ENCODE measurements at regions not wholly inside any gene's neighbourhood (a gene's known extent, or its start where the extent isn't known, plus 50 kb on each side); places are given as distances from the start of the nearest gene placed in this dataset.

DNA sequence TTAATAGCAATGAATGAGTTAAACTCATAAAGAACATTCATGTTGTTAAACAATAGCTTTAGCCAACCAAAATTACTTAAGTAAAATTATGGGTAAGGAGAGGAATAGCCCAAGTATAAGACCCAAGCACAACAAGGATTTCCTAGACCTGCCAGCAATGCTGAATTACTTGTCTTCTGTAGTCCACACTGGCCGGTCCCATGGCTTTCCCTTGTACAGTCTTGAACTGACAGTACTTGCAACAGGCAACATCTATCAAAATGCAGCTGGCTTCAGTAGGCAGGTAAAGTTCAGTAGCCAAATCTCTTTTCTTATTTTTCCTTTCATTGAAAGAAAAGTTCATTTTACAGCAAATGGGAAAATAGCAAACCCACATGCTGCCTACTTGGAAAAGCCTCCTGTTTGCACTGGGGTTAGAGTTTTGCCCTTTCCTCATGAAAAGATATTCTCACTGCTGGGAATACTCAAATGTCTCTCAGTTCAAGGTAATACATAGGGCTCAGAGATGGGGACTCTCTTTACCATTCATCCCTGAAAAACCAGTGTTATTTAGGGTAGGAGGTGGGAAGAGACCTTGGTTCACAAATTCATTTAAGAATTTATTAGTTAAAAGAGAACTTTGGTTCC, 222.8 kb downstream of the TTLL7 start:
- Histone ChIP-seq H3K36me3 (ENCODE audit: control insufficient read depth in 5 of 5, insufficient read depth in 5 of 5, low read length in 5 of 5) (no peaks in the 10 kb centered on the region), H3K9me3 (ENCODE audit: control insufficient read depth in 5 of 5, low read length in 5 of 5) (no peaks in the 10 kb centered on the region), H3K4me1 (ENCODE audit: control insufficient read depth in 5 of 5, insufficient read depth in 5 of 5, low read length in 5 of 5) (peaks cover 0 to 4% (median 0%) of the 10 kb centered on the region in 5 donors), H3K9ac (ENCODE audit: low read length in 5 of 5) (no peak overlapping the region), H3K27me3 (ENCODE audit: control insufficient read depth in 5 of 5, insufficient read depth in 4 of 5, low read length in 5 of 5) (no peaks in the 10 kb centered on the region), H3K27ac (ENCODE audit: low read depth, low read length) (no peak overlapping the region), H3K4me3 (ENCODE audit: low read depth in 1 of 5, low read length in 5 of 5) (no peak overlapping the region)

DNA sequence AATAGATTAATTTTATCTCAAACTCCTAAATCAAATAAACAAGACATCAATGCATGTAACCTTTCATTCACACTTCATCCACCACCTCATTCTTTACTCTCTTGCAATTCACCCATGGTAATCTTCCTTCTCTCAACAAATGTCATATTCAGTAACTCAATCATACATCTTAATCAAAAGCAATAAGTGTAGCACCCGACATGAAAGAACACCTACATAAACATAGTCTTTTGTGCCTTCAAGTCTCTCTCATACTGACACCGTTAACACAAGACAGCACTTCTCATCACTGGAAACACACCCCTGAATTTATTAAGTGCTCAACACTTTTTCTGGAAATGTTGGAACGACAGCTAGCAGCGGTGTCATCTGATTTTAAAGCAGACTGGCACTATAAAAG, 225.9 kb downstream of the TTLL7 start:
- Histone ChIP-seq H3K27me3 (ENCODE audit: control insufficient read depth in 5 of 5, insufficient read depth in 4 of 5, low read length in 5 of 5) (no peaks in the 10 kb centered on the region), H3K9me3 (ENCODE audit: control insufficient read depth in 5 of 5, low read length in 5 of 5) (no peaks in the 10 kb centered on the region), H3K27ac (ENCODE audit: low read depth, low read length) (no peak overlapping the region), H3K4me3 (ENCODE audit: low read depth in 1 of 5, low read length in 5 of 5) (no peak overlapping the region), H3K36me3 (ENCODE audit: control insufficient read depth in 5 of 5, insufficient read depth in 5 of 5, low read length in 5 of 5) (no peaks in the 10 kb centered on the region), H3K9ac (ENCODE audit: low read length in 5 of 5) (no peak overlapping the region), H3K4me1 (ENCODE audit: control insufficient read depth in 5 of 5, insufficient read depth in 5 of 5, low read length in 5 of 5) (peaks cover 0 to 6% (median 0%) of the 10 kb centered on the region in 5 donors)

DNA sequence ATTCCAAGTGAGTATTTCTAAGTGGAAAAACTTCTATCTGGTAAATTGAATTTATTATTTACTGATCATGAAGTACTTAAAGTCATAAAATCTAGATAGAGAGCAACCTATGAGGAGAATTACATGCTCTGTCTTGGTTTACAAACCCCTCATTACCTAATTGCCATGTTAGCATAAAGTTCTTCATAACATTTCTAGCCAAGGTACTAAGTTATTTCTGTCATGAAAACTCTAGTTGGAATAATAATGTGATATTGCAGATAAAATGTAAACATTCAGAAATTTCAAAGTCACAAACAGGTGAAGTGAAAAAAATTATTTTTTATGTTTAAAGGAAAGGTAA, 228.6 kb downstream of the TTLL7 start:
- H3K9ac ChIP-seq (ENCODE audit: low read length in 5 of 5): no peak overlapping the region
- no peak overlapping the region for H3K27ac ChIP-seq (ENCODE audit: low read depth, low read length)
- H3K4me1 ChIP-seq (ENCODE audit: control insufficient read depth in 5 of 5, insufficient read depth in 5 of 5, low read length in 5 of 5): peaks cover 0 to 6% (median 0%) of the 10 kb centered on the region in 5 donors
- H3K36me3 ChIP-seq (ENCODE audit: control insufficient read depth in 5 of 5, insufficient read depth in 5 of 5, low read length in 5 of 5): no peaks in the 10 kb centered on the region
- H3K27me3 ChIP-seq (ENCODE audit: control insufficient read depth in 5 of 5, insufficient read depth in 4 of 5, low read length in 5 of 5): no peaks in the 10 kb centered on the region
- no peak overlapping the region for H3K4me3 ChIP-seq (ENCODE audit: low read depth in 1 of 5, low read length in 5 of 5)
- no peaks in the 10 kb centered on the region for H3K9me3 ChIP-seq (ENCODE audit: control insufficient read depth in 5 of 5, low read length in 5 of 5)

DNA sequence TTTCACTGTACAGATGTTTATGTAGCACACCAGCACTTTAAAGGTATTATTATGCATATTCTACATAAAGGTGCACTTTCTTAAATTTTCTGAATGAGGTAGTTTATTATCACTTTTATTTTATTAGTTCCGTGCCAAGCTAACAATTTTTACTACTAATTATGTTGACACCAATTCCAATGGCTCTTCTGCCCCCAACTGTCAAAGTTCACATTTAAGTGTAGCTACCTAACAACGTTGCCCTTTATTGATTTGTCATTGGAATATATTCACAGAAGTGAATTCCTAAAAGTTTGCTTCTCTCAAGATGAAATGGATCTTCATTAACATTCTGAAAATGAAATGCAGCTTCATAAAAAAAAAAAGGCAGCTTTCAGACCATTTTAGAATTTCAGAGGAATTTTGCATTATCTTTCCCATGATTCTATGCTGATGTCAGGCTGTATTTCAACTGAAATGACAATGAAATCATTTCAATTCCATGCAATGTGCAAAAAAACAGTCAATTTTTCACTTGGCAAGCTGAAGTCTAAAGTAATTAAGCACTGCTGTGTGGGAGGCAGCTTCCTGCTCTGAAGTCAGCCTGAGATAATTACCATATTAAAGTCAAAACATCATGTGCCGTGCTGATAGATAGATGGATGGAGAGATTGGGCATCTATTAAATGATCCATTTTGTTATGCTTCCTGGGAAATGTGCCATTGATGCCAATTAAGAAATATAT, 229.2 kb downstream of the TTLL7 start:
- Histone ChIP-seq H3K9ac (ENCODE audit: low read length in 5 of 5) (no peak overlapping the region), H3K9me3 (ENCODE audit: control insufficient read depth in 5 of 5, low read length in 5 of 5) (no peaks in the 10 kb centered on the region), H3K36me3 (ENCODE audit: control insufficient read depth in 5 of 5, insufficient read depth in 5 of 5, low read length in 5 of 5) (no peaks in the 10 kb centered on the region), H3K4me3 (ENCODE audit: low read depth in 1 of 5, low read length in 5 of 5) (no peak overlapping the region), H3K4me1 (ENCODE audit: control insufficient read depth in 5 of 5, insufficient read depth in 5 of 5, low read length in 5 of 5) (peaks cover 0 to 6% (median 0%) of the 10 kb centered on the region in 5 donors), H3K27ac (ENCODE audit: low read depth, low read length) (no peak overlapping the region), H3K27me3 (ENCODE audit: control insufficient read depth in 5 of 5, insufficient read depth in 4 of 5, low read length in 5 of 5) (no peaks in the 10 kb centered on the region)

DNA sequence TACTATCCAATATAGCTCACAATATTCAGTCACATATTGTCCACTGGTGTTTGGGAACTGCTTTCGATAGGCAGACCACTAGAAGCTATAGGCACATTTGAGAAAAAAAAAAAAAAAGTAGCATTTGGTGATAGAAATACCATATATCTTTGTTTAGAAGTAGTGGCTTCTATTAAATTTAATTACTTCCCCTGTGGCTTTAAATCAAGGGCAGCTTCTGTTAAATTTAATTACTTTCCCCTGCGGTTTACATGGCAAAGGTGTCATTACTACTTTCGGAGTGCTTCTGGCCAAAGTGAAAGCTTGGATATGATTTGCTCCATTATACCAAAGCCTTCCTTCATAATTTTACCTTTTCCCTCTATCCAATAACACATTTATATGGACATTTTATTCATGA, 229.9 kb downstream of the TTLL7 start:
- no peak overlapping the region for H3K4me3 ChIP-seq (ENCODE audit: low read depth in 1 of 5, low read length in 5 of 5)
- no peaks in the 10 kb centered on the region for H3K36me3 ChIP-seq (ENCODE audit: control insufficient read depth in 5 of 5, insufficient read depth in 5 of 5, low read length in 5 of 5)
- H3K4me1 ChIP-seq (ENCODE audit: control insufficient read depth in 5 of 5, insufficient read depth in 5 of 5, low read length in 5 of 5): peaks cover 0 to 6% (median 0%) of the 10 kb centered on the region in 5 donors
- H3K27me3 ChIP-seq (ENCODE audit: control insufficient read depth in 5 of 5, insufficient read depth in 4 of 5, low read length in 5 of 5): no peaks in the 10 kb centered on the region
- no peak overlapping the region for H3K9ac ChIP-seq (ENCODE audit: low read length in 5 of 5)
- no peaks in the 10 kb centered on the region for H3K9me3 ChIP-seq (ENCODE audit: control insufficient read depth in 5 of 5, low read length in 5 of 5)
- H3K27ac ChIP-seq (ENCODE audit: low read depth, low read length): no peak overlapping the region

DNA sequence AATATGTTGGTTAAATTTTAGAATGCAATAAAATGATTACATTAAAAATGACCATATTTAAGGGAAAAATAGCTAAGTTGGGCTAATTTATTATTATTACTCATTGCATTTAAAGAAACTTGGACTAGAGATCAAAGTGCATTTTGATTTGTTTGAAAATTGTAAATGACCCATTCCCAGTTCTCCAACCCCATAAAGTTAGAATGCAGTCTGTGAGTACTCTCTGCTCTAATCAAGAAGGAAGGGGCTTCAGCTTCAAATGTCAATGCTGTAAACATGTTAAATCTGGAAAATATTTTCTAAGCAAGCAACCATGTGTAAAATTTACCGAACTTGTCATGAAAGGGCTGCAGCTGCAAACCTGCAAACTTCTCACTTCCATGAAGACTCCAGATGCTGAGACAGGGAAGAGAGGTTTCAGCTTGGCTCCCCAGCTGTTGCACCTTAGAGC, 232.7 kb downstream of the TTLL7 start:
- H3K4me1 ChIP-seq (ENCODE audit: control insufficient read depth in 5 of 5, insufficient read depth in 5 of 5, low read length in 5 of 5): peaks cover 0 to 22% (median 12%) of the 10 kb centered on the region in 5 donors
- H3K4me3 ChIP-seq (ENCODE audit: low read depth in 1 of 5, low read length in 5 of 5): no peak overlapping the region
- no peaks in the 10 kb centered on the region for H3K36me3 ChIP-seq (ENCODE audit: control insufficient read depth in 5 of 5, insufficient read depth in 5 of 5, low read length in 5 of 5)
- no peaks in the 10 kb centered on the region for H3K27me3 ChIP-seq (ENCODE audit: control insufficient read depth in 5 of 5, insufficient read depth in 4 of 5, low read length in 5 of 5)
- H3K9ac ChIP-seq (ENCODE audit: low read length in 5 of 5): no peak overlapping the region
- no peak overlapping the region for H3K27ac ChIP-seq (ENCODE audit: low read depth, low read length)
- no peaks in the 10 kb centered on the region for H3K9me3 ChIP-seq (ENCODE audit: control insufficient read depth in 5 of 5, low read length in 5 of 5)

DNA sequence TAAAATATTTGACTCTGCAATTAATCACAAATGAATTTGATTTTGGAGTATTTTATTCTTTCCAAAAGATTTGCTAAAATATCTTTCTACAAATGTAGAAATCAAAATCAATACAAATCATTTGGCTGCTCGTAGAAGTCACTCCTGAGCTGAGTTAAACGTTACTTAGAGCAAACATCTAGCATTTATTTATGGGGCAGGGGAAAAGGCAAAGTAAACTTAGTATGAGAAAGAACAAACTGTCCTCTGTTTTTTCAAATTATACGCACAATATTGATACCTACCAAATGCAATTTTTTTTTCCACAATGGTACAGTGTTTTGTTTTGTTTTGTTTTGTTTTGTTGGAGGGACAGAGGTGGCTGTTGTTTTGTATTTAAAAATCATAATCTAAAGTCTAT, 233.8 kb downstream of the TTLL7 start:
- Histone ChIP-seq H3K27me3 (ENCODE audit: control insufficient read depth in 5 of 5, insufficient read depth in 4 of 5, low read length in 5 of 5) (no peaks in the 10 kb centered on the region), H3K4me1 (ENCODE audit: control insufficient read depth in 5 of 5, insufficient read depth in 5 of 5, low read length in 5 of 5) (peaks cover 0 to 31% (median 18%) of the 10 kb centered on the region in 5 donors), H3K9me3 (ENCODE audit: control insufficient read depth in 5 of 5, low read length in 5 of 5) (no peaks in the 10 kb centered on the region), H3K9ac (ENCODE audit: low read length in 5 of 5) (no peak overlapping the region), H3K4me3 (ENCODE audit: low read depth in 1 of 5, low read length in 5 of 5) (no peak overlapping the region), H3K27ac (ENCODE audit: low read depth, low read length) (no peak overlapping the region), H3K36me3 (ENCODE audit: control insufficient read depth in 5 of 5, insufficient read depth in 5 of 5, low read length in 5 of 5) (no peaks in the 10 kb centered on the region)

DNA sequence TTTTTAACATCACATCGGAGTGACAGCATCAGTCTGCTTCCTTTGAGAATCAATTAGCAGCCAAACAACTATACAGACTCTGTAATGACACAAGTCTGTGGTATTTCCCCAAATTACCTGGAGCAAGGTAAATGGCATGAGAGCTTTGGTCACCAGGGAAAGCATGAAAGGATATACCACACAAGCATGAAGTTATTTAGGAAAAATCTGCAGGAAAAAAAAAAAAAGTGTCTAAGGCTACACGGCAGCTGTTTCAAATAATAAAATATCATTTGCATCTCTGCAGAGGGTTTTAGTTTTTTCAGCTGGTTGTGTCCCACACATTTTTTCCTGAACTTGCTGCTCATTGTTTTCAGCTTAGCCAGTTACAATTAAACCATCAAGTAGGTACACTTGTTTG, 234.7 kb downstream of the TTLL7 start:
- no peaks in the 10 kb centered on the region for H3K9me3 ChIP-seq (ENCODE audit: control insufficient read depth in 5 of 5, low read length in 5 of 5)
- H3K36me3 ChIP-seq (ENCODE audit: control insufficient read depth in 5 of 5, insufficient read depth in 5 of 5, low read length in 5 of 5): no peaks in the 10 kb centered on the region
- H3K27me3 ChIP-seq (ENCODE audit: control insufficient read depth in 5 of 5, insufficient read depth in 4 of 5, low read length in 5 of 5): no peaks in the 10 kb centered on the region
- H3K27ac ChIP-seq (ENCODE audit: low read depth, low read length): no peak overlapping the region
- no peak overlapping the region for H3K4me3 ChIP-seq (ENCODE audit: low read depth in 1 of 5, low read length in 5 of 5)
- no peak overlapping the region for H3K9ac ChIP-seq (ENCODE audit: low read length in 5 of 5)
- H3K4me1 ChIP-seq (ENCODE audit: control insufficient read depth in 5 of 5, insufficient read depth in 5 of 5, low read length in 5 of 5): peaks cover 0 to 35% (median 16%) of the 10 kb centered on the region in 5 donors

DNA sequence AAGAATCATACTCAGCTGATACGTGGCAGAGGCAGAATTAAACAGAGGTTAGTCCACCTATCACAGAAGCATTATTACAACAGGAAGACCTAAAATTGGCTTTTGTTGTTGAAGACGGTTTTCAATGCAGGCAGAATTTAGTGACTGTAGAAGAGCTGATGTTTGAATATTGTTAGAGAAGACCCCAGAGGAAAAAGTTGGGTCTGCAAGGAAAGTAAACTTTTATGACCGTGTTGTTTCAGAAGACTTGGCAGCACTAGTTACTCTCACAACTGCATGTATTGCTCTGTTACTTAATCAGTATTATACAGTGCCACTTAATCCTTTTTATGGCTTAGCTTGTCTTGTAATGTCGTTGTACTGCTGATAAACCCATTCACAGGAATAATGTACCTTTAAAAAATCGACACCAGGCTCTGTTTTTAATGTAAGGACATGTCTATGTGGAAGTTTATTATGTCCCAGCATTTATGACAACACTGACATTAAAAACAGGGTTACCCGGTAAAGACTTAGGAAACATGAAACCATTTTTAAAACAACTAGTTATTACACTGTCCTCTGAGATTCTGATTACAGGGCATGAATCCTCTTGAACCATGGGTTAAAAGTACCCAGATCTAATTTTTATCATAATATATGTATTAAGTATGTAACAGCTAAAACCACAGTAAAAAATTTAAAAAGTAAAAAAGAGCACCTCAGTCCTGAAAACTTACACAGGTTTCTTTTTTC, 235.4 kb downstream of the TTLL7 start:
- H3K4me3 ChIP-seq (ENCODE audit: low read depth in 1 of 5, low read length in 5 of 5): no peak overlapping the region
- H3K36me3 ChIP-seq (ENCODE audit: control insufficient read depth in 5 of 5, insufficient read depth in 5 of 5, low read length in 5 of 5): no peaks in the 10 kb centered on the region
- peaks cover 0 to 38% (median 16%) of the 10 kb centered on the region in 5 donors for H3K4me1 ChIP-seq (ENCODE audit: control insufficient read depth in 5 of 5, insufficient read depth in 5 of 5, low read length in 5 of 5)

DNA sequence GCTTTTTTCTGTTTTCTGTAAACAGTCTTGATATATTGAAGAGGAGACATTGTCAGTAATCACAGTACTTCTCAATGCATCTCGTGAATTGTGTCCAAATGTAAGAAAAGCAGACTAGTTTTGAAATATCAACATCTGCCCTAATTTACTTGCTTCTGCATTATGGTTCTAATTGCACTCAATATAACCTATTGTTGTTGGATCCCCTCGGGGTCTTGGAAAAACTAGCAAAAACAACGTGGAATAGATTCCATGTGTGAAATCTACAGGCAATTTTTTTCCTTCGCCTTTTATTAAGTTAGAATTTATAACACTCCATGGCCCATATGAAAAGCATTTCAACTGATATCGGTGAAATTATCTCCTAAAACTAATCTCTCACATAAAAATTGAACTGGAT, 236.5 kb downstream of the TTLL7 start:
- H3K9me3 ChIP-seq (ENCODE audit: control insufficient read depth in 5 of 5, low read length in 5 of 5): no peaks in the 10 kb centered on the region
- peak overlapping the region in 1 of 5 donors; percentile 63 for H3K4me3 ChIP-seq (ENCODE audit: low read depth in 1 of 5, low read length in 5 of 5)
- peaks cover 0 to 39% (median 16%) of the 10 kb centered on the region in 5 donors for H3K4me1 ChIP-seq (ENCODE audit: control insufficient read depth in 5 of 5, insufficient read depth in 5 of 5, low read length in 5 of 5)
- H3K27ac ChIP-seq (ENCODE audit: low read depth, low read length): no peak overlapping the region
- H3K9ac ChIP-seq (ENCODE audit: low read length in 5 of 5): no peak overlapping the region
- no peaks in the 10 kb centered on the region for H3K27me3 ChIP-seq (ENCODE audit: control insufficient read depth in 5 of 5, insufficient read depth in 4 of 5, low read length in 5 of 5)
- H3K36me3 ChIP-seq (ENCODE audit: control insufficient read depth in 5 of 5, insufficient read depth in 5 of 5, low read length in 5 of 5): no peaks in the 10 kb centered on the region

More for the DNA sequence above, 235.4 kb downstream of the TTLL7 start:
- Histone ChIP-seq H3K9me3 (ENCODE audit: control insufficient read depth in 5 of 5, low read length in 5 of 5) (no peaks in the 10 kb centered on the region), H3K27ac (ENCODE audit: low read depth, low read length) (no peak overlapping the region), H3K9ac (ENCODE audit: low read length in 5 of 5) (no peak overlapping the region), H3K27me3 (ENCODE audit: control insufficient read depth in 5 of 5, insufficient read depth in 4 of 5, low read length in 5 of 5) (no peaks in the 10 kb centered on the region)

Data from subcutaneous abdominal adipose tissue (tissue), 5 donors.